ENCODE measurements at regions not wholly inside any gene's neighbourhood (a gene's known extent, or its start where the extent isn't known, plus 50 kb on each side); places are given as distances from the start of the nearest gene placed in this dataset.
"Not testable (repeated sequence)": the region's sequence is repeated elsewhere in the genome, so short reads cannot be mapped to it uniquely, and the experiment has no call there.

GRCh38 chr14:50018201-50018932 is 98.0 kb downstream of the VCPKMT start:
- DNase-seq (ENCODE audit: low read depth in 3 of 3), result no peak

- no peak for DNase-seq (ENCODE audit: low read depth in 3 of 3)
Observed at GRCh38 chr14:50018933-50019210, 97.5 kb downstream of the VCPKMT start.

GRCh38 chr14:50020184-50020583 is 96.2 kb downstream of the VCPKMT start:
- no peak for DNase-seq (ENCODE audit: low read depth in 3 of 3)

- DNase-seq (ENCODE audit: low read depth in 3 of 3), result no peak
Observed at GRCh38 chr14:50020799-50021198, 95.6 kb downstream of the VCPKMT start.

- DNase-seq (ENCODE audit: low read depth in 3 of 3), result no peak
Observed at GRCh38 chr14:50021261-50022031, 94.9 kb downstream of the VCPKMT start.

- no peak for DNase-seq (ENCODE audit: low read depth in 3 of 3)
Observed at GRCh38 chr14:50022661-50023060, 93.7 kb downstream of the VCPKMT start.

GRCh38 chr14:50023671-50024490 is 92.5 kb downstream of the VCPKMT start:
- DNase-seq (ENCODE audit: low read depth in 3 of 3), result no peak

- no peak for DNase-seq (ENCODE audit: low read depth in 3 of 3)
Observed at GRCh38 chr14:50025073-50025472, 91.3 kb downstream of the VCPKMT start.

GRCh38 chr14:50025776-50026175 is 90.6 kb downstream of the VCPKMT start:
- DNase-seq (ENCODE audit: low read depth in 3 of 3), result no peak

- DNase-seq (ENCODE audit: low read depth in 3 of 3), result no peak
Observed at GRCh38 chr14:50026396-50026795, 90.0 kb downstream of the VCPKMT start.

- no peak for DNase-seq (ENCODE audit: low read depth in 3 of 3)
Observed at GRCh38 chr14:50027816-50028215, 88.6 kb downstream of the VCPKMT start.

- no peak for DNase-seq (ENCODE audit: low read depth in 3 of 3)
Observed at GRCh38 chr14:50028458-50028857, 87.9 kb downstream of the VCPKMT start.

GRCh38 chr14:50030036-50030435 is 86.3 kb downstream of the VCPKMT start:
- DNase-seq (ENCODE audit: low read depth in 3 of 3), result no peak

GRCh38 chr14:50030911-50031310 is 85.5 kb downstream of the VCPKMT start:
- DNase-seq (ENCODE audit: low read depth in 3 of 3), result not testable (repeated sequence)

GRCh38 chr14:50031602-50032313 is 84.6 kb downstream of the VCPKMT start:
- no peak for DNase-seq (ENCODE audit: low read depth in 3 of 3)

GRCh38 chr14:50032462-50033167 is 83.8 kb downstream of the VCPKMT start:
- not testable (repeated sequence) for DNase-seq (ENCODE audit: low read depth in 3 of 3)

- no peak for DNase-seq (ENCODE audit: low read depth in 3 of 3)
Observed at GRCh38 chr14:50035214-50035613, 81.2 kb downstream of the VCPKMT start.

- DNase-seq (ENCODE audit: low read depth in 3 of 3), result no peak
Observed at GRCh38 chr14:50036211-50036610, 80.2 kb downstream of the VCPKMT start.

GRCh38 chr14:50036637-50037036 is 79.7 kb downstream of the VCPKMT start:
- no peak for DNase-seq (ENCODE audit: low read depth in 3 of 3)

- DNase-seq (ENCODE audit: low read depth in 3 of 3), result no peak
Observed at GRCh38 chr14:50037240-50037639, 79.1 kb downstream of the VCPKMT start.

GRCh38 chr14:50037852-50038251 is 78.5 kb downstream of the VCPKMT start:
- no peak for DNase-seq (ENCODE audit: low read depth in 3 of 3)

All from stimulated activated CD4-positive, alpha-beta T cell treated with anti-CD3 and anti-CD28 coated beads, TNF-alpha, amount 100 ng/mL, for 4 hours (primary cell).